Mucosa of stomach (tissue), 1 donor: ENCODE measurements at regions not wholly inside any gene's neighbourhood (a gene's known extent, or its start where the extent isn't known, plus 50 kb on each side); places are given as distances from the start of the nearest gene placed in this dataset.

Experiments used
- H3K27me3 ChIP-seq: one replicate; pipeline ENCODE4 v1.7.0; 2013; ENCODE audit warnings: mild to moderate bottlenecking, low read length; ENCODE audit not compliant: control insufficient read depth, insufficient read depth
- H3K36me3 ChIP-seq: one replicate; pipeline ENCODE4 v1.7.0; 2013; ENCODE audit warnings: low read length; ENCODE audit not compliant: control insufficient read depth, insufficient read depth
- H3K4me1 ChIP-seq: one replicate; pipeline ENCODE4 v1.7.0; 2013; ENCODE audit warnings: mild to moderate bottlenecking, low read length; ENCODE audit not compliant: control insufficient read depth, insufficient read depth
- H3K4me3 ChIP-seq: one replicate; pipeline ENCODE4 v1.7.0; 2013; ENCODE audit warnings: low read length
- H3K9ac ChIP-seq: one replicate; pipeline ENCODE4 v1.7.0; 2013; ENCODE audit warnings: mild to moderate bottlenecking, low read length, moderate library complexity
- H3K9me3 ChIP-seq: one replicate; pipeline ENCODE4 v1.7.0; 2013; ENCODE audit warnings: mild to moderate bottlenecking, low read length, moderate library complexity; ENCODE audit not compliant: control insufficient read depth
- donor health status: Pancreatic carcinoma.

DNA sequence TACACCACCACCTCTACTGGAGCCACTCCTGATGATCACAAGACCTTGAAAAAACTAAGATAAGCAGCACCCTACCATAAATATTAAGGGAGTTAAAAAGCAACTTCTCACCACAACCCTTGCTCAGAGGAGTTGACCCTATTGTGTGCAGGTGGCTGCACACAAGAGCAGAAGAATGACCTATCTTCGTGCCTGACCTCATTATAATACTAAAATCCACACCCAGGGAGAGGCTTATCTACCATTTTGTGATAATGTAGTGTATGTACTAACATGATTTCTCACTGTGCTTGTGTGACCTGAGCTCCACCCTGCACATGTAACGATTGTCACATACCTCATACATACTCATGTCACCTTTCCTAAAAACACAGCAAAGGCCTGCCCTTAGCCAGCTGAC is 205.0 kb upstream of the MBL2 start:
- H3K4me3 ChIP-seq = no peak overlapping the region

DNA sequence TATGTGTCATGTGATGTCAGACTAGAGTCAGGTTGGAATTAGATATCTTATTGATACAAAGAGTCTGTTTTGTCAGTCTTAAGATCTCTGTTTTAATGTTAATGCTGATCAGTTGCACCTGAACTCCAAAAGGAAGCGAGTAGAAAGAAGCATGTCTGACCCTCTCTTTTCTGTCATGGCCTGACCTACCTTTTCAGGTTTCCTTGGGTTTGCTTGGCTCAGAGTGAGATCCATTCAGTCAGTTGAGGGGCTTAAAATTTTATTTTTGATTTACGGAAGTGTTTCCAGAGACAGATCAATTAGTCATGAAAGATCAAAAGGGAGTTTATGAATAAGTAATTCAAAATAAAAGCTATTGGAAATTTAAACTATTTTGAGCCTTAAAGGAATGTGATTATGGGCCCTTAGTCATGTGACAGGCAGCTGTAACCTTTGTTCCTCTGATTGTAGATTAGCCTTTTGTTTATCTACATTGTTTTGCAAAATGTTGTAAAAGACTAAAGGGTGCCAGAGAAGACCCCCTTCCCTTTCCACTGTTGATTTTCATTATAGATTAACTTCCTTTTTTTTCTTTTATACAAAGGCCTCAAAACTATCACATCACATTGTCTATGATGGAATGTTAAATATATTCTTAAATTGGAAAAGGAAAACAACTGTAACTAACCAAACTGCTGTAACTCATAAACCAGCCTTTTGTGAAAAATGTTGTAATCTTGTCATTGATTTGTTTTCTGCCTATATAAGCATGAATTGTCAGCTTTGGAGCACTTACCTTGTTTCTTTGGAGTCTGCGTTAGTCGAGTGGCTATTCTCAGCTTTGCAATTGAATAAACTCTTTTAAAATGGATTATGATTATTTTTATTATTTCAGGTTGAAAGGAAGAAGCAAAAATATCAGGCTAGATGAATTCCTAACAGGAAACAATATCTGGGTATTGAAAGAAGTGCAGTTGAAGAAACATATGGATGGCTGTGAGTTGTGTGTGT is 195.5 kb upstream of the MBL2 start:
- Histone ChIP-seq H3K4me3 (no peak overlapping the region), H3K27me3 (no peaks in the 10 kb centered on the region), H3K36me3 (no peaks in the 10 kb centered on the region), H3K9me3 (no peaks in the 10 kb centered on the region), H3K9ac (no peak overlapping the region), H3K4me1 (no peaks in the 10 kb centered on the region)

More for the DNA sequence above, 205.0 kb upstream of the MBL2 start:
- Histone ChIP-seq H3K9me3 (no peaks in the 10 kb centered on the region), H3K27me3 (no peaks in the 10 kb centered on the region), H3K4me1 (peaks cover 9% of the 10 kb centered on the region), H3K36me3 (no peaks in the 10 kb centered on the region), H3K9ac (no peak overlapping the region)

DNA sequence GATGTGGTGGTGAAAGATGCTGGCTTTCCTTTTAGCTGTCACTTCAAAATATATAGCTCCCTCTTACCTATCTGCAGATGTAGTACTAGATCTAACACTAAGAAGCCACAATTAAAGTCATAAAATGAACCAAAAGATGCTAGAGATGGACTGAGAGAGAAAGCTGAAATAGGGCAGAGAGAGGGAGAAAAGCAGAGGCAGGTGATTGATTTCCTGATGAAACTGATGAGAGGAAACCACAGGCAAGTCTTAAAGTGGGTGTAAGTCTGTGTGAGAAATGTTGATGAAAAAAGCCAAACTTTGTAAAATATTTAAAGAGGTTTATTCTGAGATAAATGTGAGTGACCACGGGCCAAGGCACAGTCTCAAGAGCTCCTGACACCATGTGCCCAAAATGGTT is 194.3 kb upstream of the MBL2 start:
- Histone ChIP-seq H3K4me1 (no peaks in the 10 kb centered on the region), H3K9me3 (no peaks in the 10 kb centered on the region), H3K36me3 (no peaks in the 10 kb centered on the region), H3K9ac (no peak overlapping the region), H3K4me3 (no peak overlapping the region), H3K27me3 (no peaks in the 10 kb centered on the region)

DNA sequence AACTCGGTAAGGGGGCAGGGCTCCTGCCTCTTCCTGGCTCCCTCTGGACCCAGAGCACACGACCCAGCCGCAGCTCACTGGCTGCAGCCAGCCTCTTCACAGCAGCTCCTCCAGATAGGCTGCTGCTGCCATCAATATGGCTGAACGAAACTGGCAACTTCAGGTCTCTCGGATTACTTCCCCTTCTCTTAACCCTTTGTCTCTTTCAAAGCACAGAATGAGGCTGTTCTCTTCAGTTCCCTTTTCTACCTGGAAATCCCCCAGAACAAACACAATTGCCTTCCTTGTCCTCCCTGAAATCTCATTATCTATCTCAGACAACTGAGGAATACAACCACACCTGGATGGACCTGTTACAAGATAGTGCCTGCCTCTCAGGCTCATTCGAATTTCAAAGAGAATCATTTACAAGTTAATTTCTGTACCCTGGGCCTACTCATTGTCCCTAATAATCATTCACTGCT is 193.4 kb upstream of the MBL2 start:
- H3K4me3 ChIP-seq = no peak overlapping the region
- H3K4me1 ChIP-seq = no peaks in the 10 kb centered on the region
- H3K9ac ChIP-seq = no peak overlapping the region
- no peaks in the 10 kb centered on the region for H3K27me3 ChIP-seq
- no peaks in the 10 kb centered on the region for H3K36me3 ChIP-seq
- H3K9me3 ChIP-seq = no peaks in the 10 kb centered on the region

DNA sequence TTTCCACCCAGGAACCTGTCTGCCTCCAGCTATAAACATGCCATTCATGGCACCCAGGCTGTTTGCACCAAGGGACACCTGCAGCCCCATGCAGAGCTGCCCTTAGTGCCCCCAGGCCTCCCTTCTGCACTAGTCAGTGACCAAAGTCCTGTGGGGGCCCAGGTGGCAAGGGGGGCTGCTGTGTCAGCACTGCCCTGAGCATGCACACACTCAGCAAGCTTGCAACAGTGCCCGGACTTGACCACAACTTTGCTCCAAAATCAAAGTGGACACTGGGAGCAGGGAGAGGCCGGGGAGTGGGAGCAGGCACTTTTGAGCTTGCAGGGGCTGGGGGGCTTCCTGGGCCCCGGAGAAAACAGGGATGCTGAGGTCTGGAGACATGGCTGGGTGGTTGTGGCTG is 192.9 kb upstream of the MBL2 start:
- Histone ChIP-seq H3K4me3 (no peak overlapping the region), H3K36me3 (no peaks in the 10 kb centered on the region), H3K9me3 (no peaks in the 10 kb centered on the region), H3K9ac (no peak overlapping the region), H3K27me3 (no peaks in the 10 kb centered on the region), H3K4me1 (no peaks in the 10 kb centered on the region)

DNA sequence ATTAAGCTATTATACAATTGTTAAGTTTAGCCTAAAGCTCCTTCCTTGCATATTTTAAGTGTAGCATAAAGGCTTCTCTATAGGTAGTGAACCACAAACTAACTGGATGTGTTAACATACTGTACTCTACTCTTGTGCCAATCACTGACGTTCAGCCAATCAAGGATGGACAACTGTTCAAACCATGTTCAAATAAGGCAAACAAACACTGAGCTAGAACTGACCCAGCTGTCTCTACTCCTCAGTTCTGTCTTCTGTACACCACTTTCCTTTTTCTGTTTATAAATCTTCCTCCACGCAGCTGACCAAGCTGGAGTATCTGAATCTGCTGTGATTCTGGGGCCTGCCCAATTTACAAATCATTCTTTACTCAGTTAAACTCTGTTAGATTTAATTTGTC is 188.7 kb upstream of the MBL2 start:
- H3K9me3 ChIP-seq = no peaks in the 10 kb centered on the region
- no peaks in the 10 kb centered on the region for H3K4me1 ChIP-seq
- no peaks in the 10 kb centered on the region for H3K27me3 ChIP-seq
- H3K36me3 ChIP-seq = no peaks in the 10 kb centered on the region
- no peak overlapping the region for H3K4me3 ChIP-seq
- no peak overlapping the region for H3K9ac ChIP-seq

DNA sequence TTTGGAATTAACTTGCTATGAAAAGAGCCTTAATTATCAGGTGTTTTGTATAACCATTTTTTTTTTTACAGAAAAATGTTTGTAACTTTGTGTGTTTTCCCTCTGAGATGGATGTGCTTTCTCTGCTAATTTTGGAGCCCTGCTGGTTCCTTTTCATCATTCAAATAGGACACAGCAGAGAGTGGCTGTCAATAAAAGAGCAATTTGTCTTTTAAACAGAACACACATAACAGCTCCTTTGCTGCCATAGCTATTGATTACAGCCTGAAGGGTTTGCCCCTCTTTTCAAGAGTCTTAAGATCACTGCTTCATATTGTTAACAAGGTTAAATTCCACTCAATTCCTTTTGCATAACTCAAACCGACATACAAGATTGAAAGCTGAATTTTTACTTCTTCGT is 187.2 kb upstream of the MBL2 start:
- no peaks in the 10 kb centered on the region for H3K27me3 ChIP-seq
- no peaks in the 10 kb centered on the region for H3K36me3 ChIP-seq
- no peaks in the 10 kb centered on the region for H3K4me1 ChIP-seq
- no peak overlapping the region for H3K4me3 ChIP-seq
- H3K9me3 ChIP-seq = no peaks in the 10 kb centered on the region
- no peak overlapping the region for H3K9ac ChIP-seq

DNA sequence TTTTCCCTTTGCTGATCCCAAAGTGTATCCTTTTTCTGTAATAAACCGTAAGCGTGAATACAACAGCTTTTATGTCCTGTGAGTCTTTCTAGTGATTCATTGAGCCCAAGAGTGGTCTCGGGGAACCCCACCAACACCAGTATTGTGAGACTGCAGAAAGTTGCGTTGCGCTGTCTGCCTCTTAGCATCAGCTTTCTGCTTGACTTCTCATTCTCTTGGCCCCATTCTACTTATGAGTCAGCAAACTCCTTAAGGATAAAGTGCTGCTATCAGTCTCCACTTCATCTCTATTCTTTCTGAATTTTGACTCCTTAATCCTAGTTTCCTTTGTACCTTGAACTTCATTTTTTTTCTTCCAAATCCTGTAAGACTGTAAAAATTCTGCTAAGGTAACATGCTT is 184.3 kb upstream of the MBL2 start:
- Histone ChIP-seq H3K27me3 (no peaks in the 10 kb centered on the region), H3K9me3 (no peaks in the 10 kb centered on the region), H3K9ac (no peak overlapping the region), H3K4me3 (no peak overlapping the region), H3K36me3 (no peaks in the 10 kb centered on the region), H3K4me1 (peaks cover 5% of the 10 kb centered on the region)

DNA sequence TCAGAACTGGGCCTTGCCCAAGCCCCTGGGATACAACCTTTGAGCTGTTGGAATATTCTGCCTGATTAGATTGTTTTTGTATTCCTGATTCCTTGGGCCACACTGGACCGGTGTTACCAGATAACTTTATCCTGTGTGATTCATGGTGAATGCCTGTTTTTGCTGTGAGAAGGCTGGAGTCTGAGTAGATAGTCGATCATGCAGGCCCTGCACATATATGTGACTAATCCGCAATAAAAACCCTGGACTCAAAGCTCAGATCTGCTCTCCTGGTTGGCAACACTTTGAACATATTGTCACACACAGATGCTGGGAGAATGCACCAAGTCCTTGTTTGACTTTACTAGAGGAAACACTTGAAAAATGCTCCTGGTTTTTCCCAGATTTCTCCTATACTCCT is 183.9 kb upstream of the MBL2 start:
- no peak overlapping the region for H3K9ac ChIP-seq
- H3K4me1 ChIP-seq = peaks cover 7% of the 10 kb centered on the region
- H3K4me3 ChIP-seq = no peak overlapping the region
- no peaks in the 10 kb centered on the region for H3K27me3 ChIP-seq
- no peaks in the 10 kb centered on the region for H3K9me3 ChIP-seq
- no peaks in the 10 kb centered on the region for H3K36me3 ChIP-seq

DNA sequence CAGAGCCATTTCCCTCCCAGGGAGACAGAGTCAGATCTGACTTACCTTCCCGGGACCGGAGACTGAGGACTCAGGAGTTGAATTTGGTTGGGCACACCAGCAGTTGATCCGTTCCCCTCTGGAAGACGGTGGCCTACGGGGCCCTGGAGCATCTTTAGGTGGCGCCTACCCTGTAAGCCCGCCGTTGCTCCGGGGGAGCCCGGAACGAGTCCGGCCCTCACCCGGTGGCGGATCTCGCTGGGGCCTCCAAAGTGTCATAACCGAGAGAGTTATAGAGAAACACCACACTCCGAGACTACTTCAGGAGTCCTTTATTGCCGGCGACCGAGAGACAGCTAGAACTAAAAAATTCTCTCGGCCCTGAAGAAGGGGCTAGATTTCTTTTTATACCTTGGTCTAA is 182.8 kb upstream of the MBL2 start:
- H3K4me1 ChIP-seq = peaks cover 7% of the 10 kb centered on the region
- H3K36me3 ChIP-seq = no peaks in the 10 kb centered on the region
- H3K9me3 ChIP-seq = no peaks in the 10 kb centered on the region
- H3K9ac ChIP-seq = no peak overlapping the region
- H3K27me3 ChIP-seq = no peaks in the 10 kb centered on the region
- H3K4me3 ChIP-seq = no peak overlapping the region

DNA sequence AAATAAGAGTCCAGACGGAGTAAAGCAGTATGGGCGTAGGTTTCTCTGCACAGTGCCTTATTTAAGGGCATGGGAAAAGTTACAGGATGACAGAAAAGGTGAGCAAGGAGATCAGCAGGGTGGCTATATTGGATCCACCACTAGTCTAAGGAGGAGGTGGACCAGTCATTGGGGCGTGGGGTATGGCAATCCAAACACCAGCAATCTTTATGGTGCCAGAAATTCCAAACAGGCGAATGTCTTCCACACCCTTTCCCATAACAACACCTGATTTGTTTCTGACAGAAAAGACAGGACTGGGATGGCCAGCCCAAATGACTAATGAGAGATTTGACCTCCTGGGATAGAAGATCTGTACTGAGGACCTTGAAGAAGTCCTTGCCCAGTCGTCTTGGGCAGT is 181.8 kb upstream of the MBL2 start:
- Histone ChIP-seq H3K36me3 (no peaks in the 10 kb centered on the region), H3K9ac (no peak overlapping the region), H3K9me3 (no peaks in the 10 kb centered on the region), H3K27me3 (no peaks in the 10 kb centered on the region), H3K4me1 (peaks cover 7% of the 10 kb centered on the region), H3K4me3 (no peak overlapping the region)

DNA sequence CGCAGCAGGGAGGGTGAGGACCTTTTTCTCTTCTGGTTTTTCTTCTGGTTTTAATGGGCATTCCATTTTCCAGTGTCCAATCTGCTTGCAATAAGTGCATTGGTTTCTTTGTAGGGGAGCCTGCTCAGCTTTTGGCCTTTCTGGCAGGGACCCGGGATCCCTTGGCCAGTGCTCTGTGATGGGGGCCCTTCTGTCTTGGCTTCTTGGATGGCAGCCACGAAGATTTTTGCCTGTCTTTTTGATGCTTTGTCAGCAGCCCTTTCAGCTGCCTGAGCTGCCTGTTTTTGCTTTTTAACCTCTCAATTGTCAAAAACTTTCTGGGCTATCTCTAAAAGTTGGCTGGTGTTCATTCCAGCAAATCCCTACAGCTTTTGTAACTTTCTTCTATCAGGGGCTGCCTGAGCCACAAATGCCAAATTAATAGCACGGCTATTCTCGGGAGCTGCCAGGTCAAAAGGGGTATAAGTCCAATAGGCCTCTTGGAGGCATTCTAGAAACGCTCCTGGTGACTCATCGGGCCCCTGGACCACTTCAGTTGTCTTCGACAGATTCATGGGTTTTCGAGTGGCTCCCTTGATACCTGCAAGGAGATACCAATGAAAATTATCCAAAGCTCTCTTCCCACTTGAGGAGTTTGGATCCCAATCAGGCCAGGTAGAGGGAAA is 179.9 kb upstream of the MBL2 start:
- Histone ChIP-seq H3K27me3 (no peaks in the 10 kb centered on the region), H3K4me3 (no peak overlapping the region), H3K4me1 (peaks cover 7% of the 10 kb centered on the region), H3K9me3 (no peaks in the 10 kb centered on the region), H3K36me3 (no peaks in the 10 kb centered on the region), H3K9ac (no peak overlapping the region)
